ENCODE measurements at regions not wholly inside any gene's neighbourhood (a gene's known extent, or its start where the extent isn't known, plus 50 kb on each side); places are given as distances from the start of the nearest gene placed in this dataset.

- Histone ChIP-seq H3K27me3 (ENCODE audit: insufficient read depth, low read length) (no peaks in the 10 kb centered on the region), H3K36me3 (ENCODE audit: insufficient read depth, low read length) (no peaks in the 10 kb centered on the region), H3K4me1 (ENCODE audit: insufficient read depth, low read length) (no peaks in the 10 kb centered on the region), H3K9ac (ENCODE audit: low read length) (no peak overlapping the region), H4K20me1 (ENCODE audit: insufficient read depth, low read length) (no peaks in the 10 kb centered on the region), H2AFZ (ENCODE audit: low read depth, low read length) (peak overlapping the region; percentile 19), H3K9me3 (ENCODE audit: insufficient read depth, low read depth, low read length) (no peaks in the 10 kb centered on the region), H3K4me3 (ENCODE audit: insufficient read depth, low read depth, low read length) (no peak overlapping the region), H3K79me2 (ENCODE audit: insufficient read depth, low read length) (no peaks in the 10 kb centered on the region), H3K4me2 (ENCODE audit: low read length) (peak overlapping the region; percentile 45), H3K27ac (ENCODE audit: low read depth, low read length) (no peak overlapping the region)
- peak overlapping the region; percentile 72 for H3K27ac Mint-ChIP-seq (ENCODE audit: unreplicated experiment)
- H3K4me3 Mint-ChIP-seq (ENCODE audit: unreplicated experiment): no peak overlapping the region
- H3K27me3 Mint-ChIP-seq (ENCODE audit: low read depth, unreplicated experiment): no peaks in the 10 kb centered on the region
- peaks cover 6% of the 10 kb centered on the region for H3K4me1 Mint-ChIP-seq (ENCODE audit: low read depth, unreplicated experiment)
- no peaks in the 10 kb centered on the region for H3K9me3 Mint-ChIP-seq (ENCODE audit: unreplicated experiment)
- no peak for TF ChIP-seq CTCF (IDR thresholded peaks at IDR 0.05; ENCODE audit: insufficient read depth, low read depth, low read length)
- TF ChIP-seq EZH2 (IDR thresholded peaks at IDR 0.05; ENCODE audit: insufficient read depth, low read length): no peak
- H3K36me3 Mint-ChIP-seq (ENCODE audit: low read depth, unreplicated experiment): no peaks in the 10 kb centered on the region
- peak; percentile 91 for FAIRE-seq
- DNase-seq (ENCODE audit: low read depth): peak; percentile 91
Observed at GRCh38 chr7:17123020-17123419, 175.4 kb upstream of the AHR start.

- Histone ChIP-seq H3K9me3 (ENCODE audit: insufficient read depth, low read depth, low read length) (no peaks in the 10 kb centered on the region), H3K9ac (ENCODE audit: low read length) (no peak overlapping the region), H4K20me1 (ENCODE audit: insufficient read depth, low read length) (no peaks in the 10 kb centered on the region), H3K27ac (ENCODE audit: low read depth, low read length) (no peak overlapping the region), H2AFZ (ENCODE audit: low read depth, low read length) (no peak overlapping the region), H3K4me1 (ENCODE audit: insufficient read depth, low read length) (peaks cover 3% of the 10 kb centered on the region), H3K27me3 (ENCODE audit: insufficient read depth, low read length) (no peaks in the 10 kb centered on the region), H3K4me3 (ENCODE audit: insufficient read depth, low read depth, low read length) (no peak overlapping the region), H3K36me3 (ENCODE audit: insufficient read depth, low read length) (no peaks in the 10 kb centered on the region), H3K4me2 (ENCODE audit: low read length) (no peak overlapping the region), H3K79me2 (ENCODE audit: insufficient read depth, low read length) (no peaks in the 10 kb centered on the region)
- DNase-seq (ENCODE audit: low read depth) (no peak), FAIRE-seq (no peak)
- Mint-ChIP-seq H3K9me3 (ENCODE audit: unreplicated experiment) (no peaks in the 10 kb centered on the region), H3K27ac (ENCODE audit: unreplicated experiment) (no peak overlapping the region), H3K27me3 (ENCODE audit: low read depth, unreplicated experiment) (no peaks in the 10 kb centered on the region), H3K4me1 (ENCODE audit: low read depth, unreplicated experiment) (peaks cover 15% of the 10 kb centered on the region), H3K36me3 (ENCODE audit: low read depth, unreplicated experiment) (no peaks in the 10 kb centered on the region), H3K4me3 (ENCODE audit: unreplicated experiment) (no peak overlapping the region)
- TF ChIP-seq EZH2 (IDR thresholded peaks at IDR 0.05; ENCODE audit: insufficient read depth, low read length): no peak
- TF ChIP-seq CTCF (IDR thresholded peaks at IDR 0.05; ENCODE audit: insufficient read depth, low read depth, low read length): no peak
Observed at GRCh38 chr7:17126413-17127268, 171.8 kb upstream of the AHR start.

GRCh38 chr7:17129218-17129617 is 169.2 kb upstream of the AHR start:
- no peaks in the 10 kb centered on the region for H3K79me2 ChIP-seq (ENCODE audit: insufficient read depth, low read length)
- no peak overlapping the region for H3K9ac ChIP-seq (ENCODE audit: low read length)
- no peak for DNase-seq (ENCODE audit: low read depth)
- no peak overlapping the region for H3K4me3 ChIP-seq (ENCODE audit: insufficient read depth, low read depth, low read length)
- no peak overlapping the region for H3K4me2 ChIP-seq (ENCODE audit: low read length)
- no peak overlapping the region for H2AFZ ChIP-seq (ENCODE audit: low read depth, low read length)
- no peaks in the 10 kb centered on the region for H3K27me3 ChIP-seq (ENCODE audit: insufficient read depth, low read length)
- no peaks in the 10 kb centered on the region for H3K9me3 ChIP-seq (ENCODE audit: insufficient read depth, low read depth, low read length)
- Mint-ChIP-seq H3K27ac (ENCODE audit: unreplicated experiment) (no peak overlapping the region), H3K9me3 (ENCODE audit: unreplicated experiment) (no peaks in the 10 kb centered on the region), H3K27me3 (ENCODE audit: low read depth, unreplicated experiment) (no peaks in the 10 kb centered on the region), H3K36me3 (ENCODE audit: low read depth, unreplicated experiment) (no peaks in the 10 kb centered on the region), H3K4me3 (ENCODE audit: unreplicated experiment) (no peak overlapping the region), H3K4me1 (ENCODE audit: low read depth, unreplicated experiment) (peaks cover 11% of the 10 kb centered on the region)
- H3K27ac ChIP-seq (ENCODE audit: low read depth, low read length): no peak overlapping the region
- FAIRE-seq: no peak
- no peaks in the 10 kb centered on the region for H3K36me3 ChIP-seq (ENCODE audit: insufficient read depth, low read length)
- no peak for TF ChIP-seq CTCF (IDR thresholded peaks at IDR 0.05; ENCODE audit: insufficient read depth, low read depth, low read length)
- no peak for TF ChIP-seq EZH2 (IDR thresholded peaks at IDR 0.05; ENCODE audit: insufficient read depth, low read length)
- H4K20me1 ChIP-seq (ENCODE audit: insufficient read depth, low read length): no peaks in the 10 kb centered on the region
- peaks cover 3% of the 10 kb centered on the region for H3K4me1 ChIP-seq (ENCODE audit: insufficient read depth, low read length)
